ENCODE measurements at regions not wholly inside any gene's neighbourhood (a gene's known extent, or its start where the extent isn't known, plus 50 kb on each side); places are given as distances from the start of the nearest gene placed in this dataset.

DNA sequence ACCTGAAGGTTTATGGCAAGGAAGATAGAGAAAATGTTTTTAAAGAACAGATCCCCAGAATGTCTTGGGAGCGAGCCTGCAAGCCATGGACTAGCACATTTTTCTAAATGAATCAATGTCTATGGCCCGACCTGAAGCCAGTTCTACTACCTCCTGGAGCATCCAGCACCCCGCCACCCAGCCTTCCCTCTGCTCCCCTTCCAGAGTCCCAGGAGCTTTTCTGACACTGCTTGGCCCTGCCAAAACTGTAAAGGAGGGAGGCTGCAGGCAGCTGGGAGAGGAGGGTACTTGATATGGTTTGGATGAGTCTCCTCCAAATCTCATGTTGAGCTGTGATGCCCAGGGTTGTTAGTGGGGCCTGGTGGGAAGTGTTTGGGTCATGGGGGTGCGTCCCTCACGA lies 95.5 kb upstream of the FZD10 start:
- TF ChIP-seq, protein P1, sequence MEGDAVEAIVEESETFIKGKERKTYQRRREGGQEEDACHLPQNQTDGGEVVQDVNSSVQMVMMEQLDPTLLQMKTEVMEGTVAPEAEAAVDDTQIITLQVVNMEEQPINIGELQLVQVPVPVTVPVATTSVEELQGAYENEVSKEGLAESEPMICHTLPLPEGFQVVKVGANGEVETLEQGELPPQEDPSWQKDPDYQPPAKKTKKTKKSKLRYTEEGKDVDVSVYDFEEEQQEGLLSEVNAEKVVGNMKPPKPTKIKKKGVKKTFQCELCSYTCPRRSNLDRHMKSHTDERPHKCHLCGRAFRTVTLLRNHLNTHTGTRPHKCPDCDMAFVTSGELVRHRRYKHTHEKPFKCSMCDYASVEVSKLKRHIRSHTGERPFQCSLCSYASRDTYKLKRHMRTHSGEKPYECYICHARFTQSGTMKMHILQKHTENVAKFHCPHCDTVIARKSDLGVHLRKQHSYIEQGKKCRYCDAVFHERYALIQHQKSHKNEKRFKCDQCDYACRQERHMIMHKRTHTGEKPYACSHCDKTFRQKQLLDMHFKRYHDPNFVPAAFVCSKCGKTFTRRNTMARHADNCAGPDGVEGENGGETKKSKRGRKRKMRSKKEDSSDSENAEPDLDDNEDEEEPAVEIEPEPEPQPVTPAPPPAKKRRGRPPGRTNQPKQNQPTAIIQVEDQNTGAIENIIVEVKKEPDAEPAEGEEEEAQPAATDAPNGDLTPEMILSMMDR (IDR thresholded peaks at IDR 0.05; ENCODE audit: insufficient read depth, low read depth, low read length) = no peak
- no peak for TF ChIP-seq EZH2 (IDR thresholded peaks at IDR 0.05; ENCODE audit: insufficient read depth, low read length)
